ENCODE measurements at regions not wholly inside any gene's neighbourhood (a gene's known extent, or its start where the extent isn't known, plus 50 kb on each side); places are given as distances from the start of the nearest gene placed in this dataset.

GRCh38 chr11:26228778-26229177 lies 103.2 kb upstream of the ANO3 start:
- TF ChIP-seq CTCF (IDR thresholded peaks at IDR 0.05): no peak
- no peak for TF ChIP-seq POLR2A (IDR thresholded peaks at IDR 0.05)
